ENCODE measurements at regions not wholly inside any gene's neighbourhood (a gene's known extent, or its start where the extent isn't known, plus 50 kb on each side); places are given as distances from the start of the nearest gene placed in this dataset.
"Not testable (repeated sequence)": the region's sequence is repeated elsewhere in the genome, so short reads cannot be mapped to it uniquely, and the experiment has no call there.

GRCh38 chr22:45061332-45061731 is 51.5 kb upstream of the PHF21B start:
- DNase-seq (ENCODE audit: extremely low read depth in 1 of 11, low read depth in 9 of 11, low spot score in 4 of 11), result no peak

GRCh38 chr22:45064313-45065278 is 54.8 kb upstream of the PHF21B start:
- DNase-seq (ENCODE audit: extremely low read depth in 1 of 11, low read depth in 9 of 11, low spot score in 4 of 11), result no peak

GRCh38 chr22:45065726-45066125 is 55.9 kb upstream of the PHF21B start:
- no peak for DNase-seq (ENCODE audit: extremely low read depth in 1 of 11, low read depth in 9 of 11, low spot score in 4 of 11)

GRCh38 chr22:45067731-45068130 is 57.9 kb upstream of the PHF21B start:
- no peak for DNase-seq (ENCODE audit: extremely low read depth in 1 of 11, low read depth in 9 of 11, low spot score in 4 of 11)

GRCh38 chr22:45069925-45070324 is 60.1 kb upstream of the PHF21B start:
- no peak for DNase-seq (ENCODE audit: extremely low read depth in 1 of 11, low read depth in 9 of 11, low spot score in 4 of 11)

- DNase-seq (ENCODE audit: extremely low read depth in 1 of 11, low read depth in 9 of 11, low spot score in 4 of 11), result no peak
These were observed 61.8 kb upstream of the PHF21B start for GRCh38 chr22:45071618-45072017.

GRCh38 chr22:45072322-45072903 is 62.6 kb upstream of the PHF21B start:
- no peak for DNase-seq (ENCODE audit: extremely low read depth in 1 of 11, low read depth in 9 of 11, low spot score in 4 of 11)

- no peak for DNase-seq (ENCODE audit: extremely low read depth in 1 of 11, low read depth in 9 of 11, low spot score in 4 of 11)
These were observed 63.3 kb upstream of the PHF21B start for GRCh38 chr22:45073064-45073463.

GRCh38 chr22:45077286-45077685 is 67.5 kb upstream of the PHF21B start:
- no peak for DNase-seq (ENCODE audit: extremely low read depth in 1 of 11, low read depth in 9 of 11, low spot score in 4 of 11)

GRCh38 chr22:45077826-45078334 is 68.1 kb upstream of the PHF21B start:
- DNase-seq (ENCODE audit: extremely low read depth in 1 of 11, low read depth in 9 of 11, low spot score in 4 of 11), result no peak

GRCh38 chr22:45082795-45083194 is 73.0 kb upstream of the PHF21B start:
- no peak for DNase-seq (ENCODE audit: extremely low read depth in 1 of 11, low read depth in 9 of 11, low spot score in 4 of 11)

GRCh38 chr22:45083659-45084305 is 74.0 kb upstream of the PHF21B start:
- DNase-seq (ENCODE audit: extremely low read depth in 1 of 11, low read depth in 9 of 11, low spot score in 4 of 11), result no peak

GRCh38 chr22:45084400-45084920 is 74.7 kb upstream of the PHF21B start:
- DNase-seq (ENCODE audit: extremely low read depth in 1 of 11, low read depth in 9 of 11, low spot score in 4 of 11), result no peak

GRCh38 chr22:45087802-45088201 is 75.9 kb upstream of the NUP50 start:
- DNase-seq (ENCODE audit: extremely low read depth in 1 of 11, low read depth in 9 of 11, low spot score in 4 of 11), result no peak

- DNase-seq (ENCODE audit: extremely low read depth in 1 of 11, low read depth in 9 of 11, low spot score in 4 of 11), result no peak
These were observed 75.1 kb upstream of the NUP50 start for GRCh38 chr22:45088576-45088975.

GRCh38 chr22:45090497-45090910 is 73.2 kb upstream of the NUP50 start:
- DNase-seq (ENCODE audit: extremely low read depth in 1 of 11, low read depth in 9 of 11, low spot score in 4 of 11), result peak in 6 of 11 donors; percentile 4 to 62 (median 22)

GRCh38 chr22:45091254-45091854 is 72.4 kb upstream of the NUP50 start:
- no peak for DNase-seq (ENCODE audit: extremely low read depth in 1 of 11, low read depth in 9 of 11, low spot score in 4 of 11)

- DNase-seq (ENCODE audit: extremely low read depth in 1 of 11, low read depth in 9 of 11, low spot score in 4 of 11), result not testable (repeated sequence)
These were observed 71.8 kb upstream of the NUP50 start for GRCh38 chr22:45091875-45092274.

GRCh38 chr22:45092644-45093043 is 71.1 kb upstream of the NUP50 start:
- DNase-seq (ENCODE audit: extremely low read depth in 1 of 11, low read depth in 9 of 11, low spot score in 4 of 11), result no peak

Data from renal cortex interstitium (tissue), 11 donors.